GM19324 (cell line): ENCODE measurements at regions not wholly inside any gene's neighbourhood (a gene's known extent, or its start where the extent isn't known, plus 50 kb on each side); places are given as distances from the start of the nearest gene placed in this dataset.
A peak's percentile ranks its signal among the peaks of the same experiment; 100 is the strongest.
"Not testable (repeated sequence)": the region's sequence is repeated elsewhere in the genome, so short reads cannot be mapped to it uniquely, and the experiment has no call there.

ENCODE experiments used
- ATAC-seq: cut with Tn5 transposase; IDR thresholded peaks from one replicate; pipeline ENCODE4 v1.9.1; 2021; ENCODE audit warnings: mild to moderate bottlenecking, moderate library complexity; ENCODE audit not compliant: unreplicated experiment, low FRiP score

DNA sequence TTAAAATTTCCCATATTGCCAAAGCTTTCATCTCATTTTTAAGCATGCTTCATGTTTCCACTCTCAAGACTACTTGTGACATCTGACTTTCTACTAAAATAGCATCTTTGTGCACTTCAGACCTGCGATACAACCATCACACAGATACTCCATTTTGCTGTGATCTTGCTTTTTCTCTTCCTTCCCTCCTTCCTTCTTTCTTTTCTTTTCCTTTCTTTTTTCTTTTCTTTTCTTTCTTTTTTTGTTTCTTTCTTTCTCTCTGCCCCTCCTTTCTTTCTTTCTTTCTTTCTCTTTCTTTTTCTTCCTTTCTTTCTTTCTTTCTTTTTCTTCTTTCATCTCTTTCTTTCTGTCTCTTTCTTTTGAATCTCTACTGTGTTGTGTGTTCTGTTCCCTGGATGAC, 194.0 kb upstream of the KCND2 start:
- ATAC-seq, result no peak

GRCh38 chr7:120079704-120080103, 193.3 kb upstream of the KCND2 start:
- ATAC-seq, result no peak

DNA sequence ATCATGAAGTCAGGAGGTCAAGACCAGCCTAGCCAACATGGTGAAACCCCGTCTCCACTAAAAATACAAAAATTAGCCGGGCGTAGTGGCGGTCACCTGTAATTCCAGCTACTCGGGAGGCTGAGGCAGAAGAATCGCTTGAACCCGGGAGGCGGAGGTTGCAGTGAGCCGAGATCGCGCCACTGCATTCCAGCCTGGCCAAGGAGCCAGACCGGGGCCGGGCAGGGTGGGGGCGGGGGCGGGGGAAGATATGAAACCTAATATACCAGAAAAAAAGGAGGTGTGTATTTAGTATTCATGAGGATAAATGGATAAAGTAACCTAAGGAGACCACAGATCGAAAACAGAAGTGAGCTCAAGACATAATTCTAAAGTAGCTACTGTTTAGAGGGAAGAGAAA, 186.5 kb upstream of the KCND2 start:
- not testable (repeated sequence) for ATAC-seq

- no peak for ATAC-seq
Measured at GRCh38 chr7:120089968-120090367, 183.0 kb upstream of the KCND2 start.

GRCh38 chr7:120091807-120092206, 181.2 kb upstream of the KCND2 start:
- ATAC-seq, result no peak

- no peak for ATAC-seq
Measured at GRCh38 chr7:120097020-120097419, 176.0 kb upstream of the KCND2 start.

DNA sequence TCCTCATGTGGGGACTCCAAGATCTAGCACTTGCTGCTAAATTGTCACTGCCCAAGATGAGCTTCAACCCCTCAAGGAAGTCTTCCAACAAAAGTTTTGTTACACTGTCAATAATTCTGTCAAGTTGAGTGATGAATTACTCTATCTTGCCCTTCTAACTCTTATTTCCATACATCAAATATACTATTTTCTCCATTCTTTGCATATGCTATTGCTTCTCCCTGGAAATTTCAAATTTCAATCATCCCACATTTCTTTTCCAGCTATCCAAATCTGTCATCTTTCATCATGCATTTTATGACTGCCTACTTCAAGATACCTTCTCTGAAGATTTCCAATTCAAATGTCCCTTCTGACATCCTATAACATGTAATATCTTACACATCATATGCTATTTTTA, 175.2 kb upstream of the KCND2 start:
- no peak for ATAC-seq

DNA sequence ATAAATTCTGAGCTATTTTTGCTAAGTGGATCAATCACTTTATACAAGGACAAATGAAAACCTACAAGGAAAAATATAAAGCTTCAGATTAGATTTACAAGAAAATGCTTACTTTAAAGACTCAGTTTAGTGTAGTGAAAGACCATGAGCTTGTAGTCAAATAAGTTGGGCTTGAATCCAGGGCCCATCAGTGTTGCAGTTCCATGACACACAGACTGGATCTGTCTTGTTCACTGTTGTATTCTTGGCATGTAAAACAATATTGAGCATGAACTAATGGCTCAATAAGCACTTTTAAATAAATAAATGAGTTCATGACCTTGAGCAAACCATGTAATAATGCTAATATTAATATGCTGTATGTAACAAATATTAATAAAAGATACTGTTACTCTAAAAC, 164.6 kb upstream of the KCND2 start:
- no peak for ATAC-seq

GRCh38 chr7:120110169-120110568, 162.8 kb upstream of the KCND2 start:
- ATAC-seq, result no peak

DNA sequence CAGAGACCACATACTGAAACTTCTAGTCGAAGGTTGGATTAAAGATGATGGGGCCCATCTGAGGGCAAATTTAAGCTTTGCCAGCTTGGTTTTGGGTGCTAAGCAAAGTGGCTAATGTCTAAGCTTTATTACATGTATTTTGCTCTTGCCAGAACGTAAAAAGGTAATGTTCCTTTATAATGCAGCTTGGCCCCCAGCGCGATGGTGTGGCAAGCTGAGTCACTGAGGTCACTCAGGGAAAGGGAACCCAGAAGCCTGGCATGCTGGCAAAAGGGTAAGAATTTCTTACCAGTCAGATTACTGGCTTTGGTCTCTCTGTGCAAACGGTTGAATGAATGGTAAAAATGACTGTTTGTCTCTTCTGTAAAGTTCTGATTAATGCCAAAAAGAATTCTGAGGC, 158.3 kb upstream of the KCND2 start:
- no peak for ATAC-seq

DNA sequence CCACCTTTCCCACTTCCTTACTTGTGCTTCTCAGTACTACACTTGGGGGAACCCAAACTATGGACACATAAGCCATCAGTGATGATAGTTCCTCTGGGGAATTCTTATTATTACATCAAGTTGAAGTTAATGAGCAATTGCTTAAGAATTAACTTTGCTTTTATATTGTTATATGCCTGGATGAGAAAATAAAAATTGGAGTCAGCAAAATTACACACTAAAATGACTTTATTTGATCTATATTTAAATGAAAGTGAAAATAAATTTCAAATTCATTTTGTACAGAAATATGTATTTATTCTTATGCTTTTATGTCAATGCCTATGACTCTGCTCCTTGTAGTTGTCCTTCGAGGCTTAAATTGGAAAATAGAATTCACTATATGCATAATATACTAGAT, 149.4 kb upstream of the KCND2 start:
- ATAC-seq, result no peak

DNA sequence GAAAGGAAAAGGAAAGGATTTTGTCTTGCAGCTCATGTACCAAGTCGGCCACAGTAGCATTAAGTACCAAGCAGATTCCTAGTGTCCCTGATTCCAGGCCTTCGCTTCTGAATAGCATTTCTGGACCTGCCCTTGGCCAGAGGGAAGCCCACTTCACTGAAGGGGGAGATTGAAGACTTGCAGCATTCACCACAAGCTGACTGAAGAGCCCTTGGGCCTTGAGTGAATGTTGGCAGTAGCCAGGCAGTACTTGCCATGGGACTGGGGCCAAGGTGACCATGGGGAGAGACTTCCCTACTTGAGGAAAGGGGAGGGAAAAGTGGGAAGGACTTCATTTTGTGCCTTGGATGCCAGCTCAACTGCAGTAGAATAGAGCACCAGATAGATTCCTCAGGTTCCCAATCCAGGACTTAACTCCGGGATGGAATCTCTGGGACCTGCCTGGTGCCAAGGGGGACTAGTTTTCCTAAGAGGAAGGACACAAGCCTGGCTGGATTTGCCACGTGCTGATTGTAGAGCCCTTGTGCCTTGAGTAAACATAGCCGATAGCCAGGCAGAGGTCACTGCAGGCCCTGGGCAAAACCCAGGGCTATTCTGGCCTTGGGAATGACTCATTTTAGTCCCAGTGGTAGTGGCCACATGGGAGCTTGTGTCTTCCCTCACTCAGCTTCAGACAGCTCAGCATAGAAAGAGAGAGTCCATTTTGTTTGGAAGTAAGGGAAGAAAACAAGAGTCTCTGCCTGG, 141.7 kb upstream of the KCND2 start:
- ATAC-seq, result no peak

DNA sequence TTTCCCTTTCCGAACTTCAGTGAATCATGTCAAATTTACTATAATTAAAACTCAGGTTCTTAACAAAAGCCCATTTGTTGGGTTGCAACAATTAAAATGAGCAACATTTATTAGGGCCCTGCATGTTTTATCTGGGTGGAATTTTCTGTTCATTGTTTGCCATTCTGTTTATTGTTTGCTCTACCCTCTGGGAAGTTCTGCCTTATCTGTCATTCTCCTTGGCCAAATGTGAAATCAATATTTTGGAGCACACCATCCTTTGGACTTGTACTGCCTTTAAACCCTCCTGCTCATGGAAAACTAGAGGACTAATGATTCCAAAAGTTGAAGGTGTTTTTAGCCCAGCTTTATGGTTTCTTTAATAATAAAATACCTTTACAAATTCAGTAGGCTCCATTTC, 134.5 kb upstream of the KCND2 start:
- ATAC-seq, result no peak

GRCh38 chr7:120156476-120156875, 116.5 kb upstream of the KCND2 start:
- no peak for ATAC-seq

DNA sequence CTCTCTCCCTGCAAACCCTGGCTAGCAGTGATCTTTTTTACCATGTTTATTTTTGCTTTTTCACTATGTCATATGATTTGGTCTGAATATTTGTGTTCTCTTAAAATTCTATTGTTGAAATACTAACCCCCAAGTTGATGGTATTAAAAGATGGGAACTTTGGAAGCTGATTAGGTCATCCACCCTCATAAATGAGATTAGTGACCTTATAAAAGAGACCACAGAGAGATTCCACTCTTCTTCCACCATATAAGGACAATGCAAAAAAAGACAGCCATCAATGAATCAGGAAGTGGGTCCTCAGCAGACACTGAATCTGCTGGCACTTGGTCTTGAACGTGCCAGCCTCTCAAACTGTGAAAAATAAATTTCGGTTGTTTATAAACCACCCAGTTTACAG, 112.8 kb upstream of the KCND2 start:
- no peak for ATAC-seq

- peak; percentile 53 for ATAC-seq
Measured at GRCh38 chr7:120163449-120163848, 109.5 kb upstream of the KCND2 start.

DNA sequence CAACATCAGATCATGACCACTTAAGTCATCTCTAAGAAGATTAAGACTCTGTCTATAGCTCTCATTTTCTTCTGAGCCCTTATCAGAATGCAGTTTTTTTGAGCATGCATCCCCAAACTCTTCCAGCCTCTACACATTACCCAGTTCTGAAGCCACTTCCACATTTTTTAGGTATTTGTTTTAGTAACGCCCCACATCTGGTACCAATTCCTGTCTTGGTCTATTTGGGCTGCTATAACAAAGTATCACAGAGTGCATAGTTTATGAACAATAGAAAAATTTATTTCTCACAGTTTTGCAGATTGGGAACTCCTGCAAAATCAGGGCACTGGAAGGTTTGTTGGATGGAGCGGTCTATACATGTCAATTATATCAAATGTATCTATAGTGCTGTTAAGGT, 107.7 kb upstream of the KCND2 start:
- no peak for ATAC-seq

GRCh38 chr7:120168066-120168465, 104.9 kb upstream of the KCND2 start:
- no peak for ATAC-seq

GRCh38 chr7:120169996-120170783, 102.8 kb upstream of the KCND2 start:
- ATAC-seq, result no peak

DNA sequence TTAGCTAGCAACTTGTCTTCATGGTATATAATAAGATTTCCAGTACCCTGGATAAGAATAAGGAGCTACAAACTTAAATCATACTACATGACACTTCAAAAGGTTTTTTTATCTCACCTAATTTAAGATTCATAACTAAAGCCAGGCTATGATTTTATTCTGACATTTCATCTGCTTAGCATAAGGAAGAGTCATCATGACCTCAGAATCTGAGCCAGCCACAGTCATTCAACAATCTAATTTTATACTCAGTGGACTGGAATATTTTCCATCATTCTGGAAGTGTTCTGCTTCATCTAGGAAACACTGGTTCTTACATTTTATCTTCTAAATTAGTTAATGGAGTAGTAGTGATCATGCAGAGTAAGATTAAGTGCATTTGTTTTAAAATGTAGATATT, 102.1 kb upstream of the KCND2 start:
- no peak for ATAC-seq

DNA sequence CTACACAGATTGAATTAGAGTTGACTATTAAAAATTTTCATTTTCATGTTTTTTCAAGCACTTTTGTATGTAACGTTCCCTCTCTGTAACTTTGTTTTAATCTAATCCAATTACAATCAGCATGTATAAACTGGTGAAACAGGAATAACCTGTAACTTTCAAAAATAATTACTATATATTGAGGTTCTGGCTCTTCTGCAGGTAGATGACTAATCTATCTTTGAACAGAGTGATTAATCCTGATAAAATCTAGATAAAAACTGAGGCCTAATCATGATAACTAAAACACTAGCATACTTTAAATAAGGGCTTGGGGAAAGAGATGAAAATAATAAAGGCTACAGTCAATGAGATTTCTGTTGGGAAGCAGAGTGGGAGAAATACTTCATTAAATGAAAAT, 101.6 kb upstream of the KCND2 start:
- ATAC-seq, result no peak

DNA sequence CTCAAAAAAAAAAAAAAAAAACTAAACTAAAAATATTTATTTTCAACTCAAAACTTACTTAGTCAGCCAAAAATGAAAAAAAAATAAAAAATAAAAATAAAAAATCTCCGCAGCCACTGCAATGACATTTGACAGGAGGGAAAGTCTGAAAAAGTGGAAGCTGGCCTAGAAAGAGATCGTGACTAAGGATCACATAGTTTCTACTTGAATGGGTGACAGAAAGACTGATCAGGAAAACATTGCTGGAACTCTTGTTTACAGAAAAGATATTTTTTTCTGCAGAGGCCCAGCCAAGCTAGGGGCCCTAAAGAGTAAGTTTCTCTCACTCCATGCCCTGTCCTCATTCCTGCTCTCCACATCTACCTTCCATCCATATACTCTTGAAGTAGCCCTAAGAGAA, 92.8 kb upstream of the KCND2 start:
- no peak for ATAC-seq
